Transverse colon (tissue), 4 donors: ENCODE measurements at regions not wholly inside any gene's neighbourhood (a gene's known extent, or its start where the extent isn't known, plus 50 kb on each side); places are given as distances from the start of the nearest gene placed in this dataset.

ENCODE experiments used
- DNase-seq: peaks from one replicate; pipeline ENCODE4 v3.0.0-alpha.2; 2019
- H3K27ac ChIP-seq, 4 donors: fragments of 200-600 bp; sonication (generic); 2 replicates each; pipeline ENCODE4 v1.5.1; 2016 to 2018; ENCODE audit warnings: inconsistent platforms in 4 of 4
- H3K27me3 ChIP-seq: fragments of 200-600 bp; sonication (generic); 2 replicates; pipeline ENCODE4 v1.5.1; 2017; ENCODE audit warnings: inconsistent platforms
- H3K36me3 ChIP-seq, 4 donors: fragments of 200-600 bp; sonication (generic); 2 replicates each; pipeline ENCODE4 v1.5.1; 2017 to 2019; ENCODE audit warnings: inconsistent platforms in 4 of 4
- H3K4me1 ChIP-seq, 4 donors: fragments of 200-600 bp; sonication (generic); 2 replicates each; pipeline ENCODE4 v1.5.1; 2017 to 2020; ENCODE audit warnings: inconsistent platforms in 4 of 4
- H3K4me3 ChIP-seq, 4 donors: fragments of 200-600 bp; sonication (generic); 1 replicate in 1 of 4; 2 replicates in 3 of 4; pipeline versions ENCODE4 v1.5.1 to v1.6.1; 2017 to 2019; ENCODE audit warnings: inconsistent platforms in 4 of 4
- H3K9me3 ChIP-seq, 2 donors: fragments of 200-600 bp; sonication (generic); 2 replicates each; pipeline ENCODE4 v1.5.1; 2017 to 2019; ENCODE audit warnings: inconsistent platforms in 2 of 2
- EP300 ChIP-seq: sonication (generic); formaldehyde crosslinking; IDR thresholded peaks from one replicate; pipeline ENCODE4 v1.6.1; 2017; ENCODE audit warnings: antibody characterized with exemption, low read depth
- POLR2A ChIP-seq: fragments of 450-650 bp; IDR thresholded peaks from one replicate; pipeline ENCODE4 v1.6.1; 2016; ENCODE audit warnings: antibody characterized with exemption, mild to moderate bottlenecking, moderate library complexity
- POLR2AphosphoS5 ChIP-seq, 3 donors: sonication (generic); formaldehyde crosslinking; IDR thresholded peaks; one replicate each; pipeline ENCODE4 v1.6.1; 2016; ENCODE audit warnings: antibody characterized with exemption in 3 of 3
- WGBS, 2 donors: methylation state at CpG; one replicate each; pipeline ENCODE4 v1.1.5; 2018; ENCODE audit warnings: low coverage in 1 of 2; 5-methylcytosine and 5-hydroxymethylcytosine counted together
- in situ Hi-C, 4 donors: fragments of 200-750 bp; cut with MboI; loops; one replicate each; pipeline versions ENCODE4 v1.15.0 to v1.15.1; 2017; ENCODE audit warnings: low sequenced_read_pairs in 3 of 4, low pct_ligation_motif_present in 1 of 4, low pct_unique_long_range_greater_than_20kb in 1 of 4
- intact Hi-C: fragments of 100-400 bp; cut with DNase I; formaldehyde crosslinking; loops from one replicate; pipeline ENCODE4 v1.15.1; 2023; ENCODE audit warnings: low total_unique reads
- TF ChIP-seq, protein P1 (sequence below), 5 experiments: fragments of 200-600 bp in 3 of 5; fragments of 450-650 bp in 2 of 5; sonication (generic) in 3 of 5; IDR thresholded peaks; 1 replicate in 2 of 5; 2 replicates in 3 of 5; pipeline ENCODE4 v1.5.1; 2016 to 2017; ENCODE audit warnings: antibody characterized with exemption in 5 of 5, inconsistent platforms in 3 of 5, mild to moderate bottlenecking in 2 of 5, moderate library complexity in 1 of 5

DNA sequence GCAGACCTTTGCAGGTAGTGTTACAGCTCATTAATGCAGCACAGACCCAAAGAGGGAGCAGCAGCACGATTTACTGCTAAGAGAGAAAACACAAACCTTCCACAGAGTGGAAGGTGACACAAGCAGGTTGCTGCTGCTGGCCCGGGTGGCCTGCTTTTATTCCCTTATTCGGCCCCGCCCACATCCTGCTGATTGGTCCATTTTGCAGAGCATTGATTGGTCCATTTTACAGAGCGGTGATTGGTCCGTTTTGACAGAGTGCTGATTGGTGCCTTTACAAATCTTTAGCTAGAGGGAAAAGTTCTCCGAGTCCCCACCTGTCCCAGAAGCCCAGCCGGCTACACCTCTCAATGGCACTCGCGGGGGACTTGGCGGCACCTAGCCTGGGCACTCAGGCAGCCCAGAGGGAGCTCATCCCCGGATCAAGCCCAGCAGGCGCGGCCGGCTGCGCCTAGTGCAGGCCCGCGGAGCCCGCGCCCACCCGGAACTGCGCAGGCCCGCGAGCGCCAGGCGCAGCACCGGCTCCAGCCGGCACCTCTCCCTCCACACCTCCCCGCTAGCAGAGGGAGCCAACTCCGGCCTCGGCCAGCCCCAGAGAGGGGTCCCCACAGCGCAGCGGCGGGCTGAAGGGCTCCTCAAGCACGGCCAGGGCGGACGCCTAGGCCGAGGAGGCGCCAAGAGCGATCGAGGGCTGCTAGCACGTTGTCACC lies 825.6 kb upstream of the HS6ST1 start:
- 93 to 96% methylated on average over 3 to 40 of the region's 42 CpGs for WGBS, 2 donors
- Histone ChIP-seq H3K4me1 (no peaks in the 10 kb centered on the region), H3K36me3 (no peaks in the 10 kb centered on the region), H3K9me3 (peaks cover 3 to 6% of the 10 kb centered on the region in 2 donors), H3K4me3 (no peak overlapping the region), H3K27ac (no peak overlapping the region), H3K27me3 (no peaks in the 10 kb centered on the region)
- intact Hi-C loops (no loop called here), in situ Hi-C loops (no loop called here)
- no peak for DNase-seq
- TF ChIP-seq, protein P1, sequence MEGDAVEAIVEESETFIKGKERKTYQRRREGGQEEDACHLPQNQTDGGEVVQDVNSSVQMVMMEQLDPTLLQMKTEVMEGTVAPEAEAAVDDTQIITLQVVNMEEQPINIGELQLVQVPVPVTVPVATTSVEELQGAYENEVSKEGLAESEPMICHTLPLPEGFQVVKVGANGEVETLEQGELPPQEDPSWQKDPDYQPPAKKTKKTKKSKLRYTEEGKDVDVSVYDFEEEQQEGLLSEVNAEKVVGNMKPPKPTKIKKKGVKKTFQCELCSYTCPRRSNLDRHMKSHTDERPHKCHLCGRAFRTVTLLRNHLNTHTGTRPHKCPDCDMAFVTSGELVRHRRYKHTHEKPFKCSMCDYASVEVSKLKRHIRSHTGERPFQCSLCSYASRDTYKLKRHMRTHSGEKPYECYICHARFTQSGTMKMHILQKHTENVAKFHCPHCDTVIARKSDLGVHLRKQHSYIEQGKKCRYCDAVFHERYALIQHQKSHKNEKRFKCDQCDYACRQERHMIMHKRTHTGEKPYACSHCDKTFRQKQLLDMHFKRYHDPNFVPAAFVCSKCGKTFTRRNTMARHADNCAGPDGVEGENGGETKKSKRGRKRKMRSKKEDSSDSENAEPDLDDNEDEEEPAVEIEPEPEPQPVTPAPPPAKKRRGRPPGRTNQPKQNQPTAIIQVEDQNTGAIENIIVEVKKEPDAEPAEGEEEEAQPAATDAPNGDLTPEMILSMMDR (IDR thresholded peaks at IDR 0.05): no peak
- TF ChIP-seq POLR2AphosphoS5 (IDR thresholded peaks at IDR 0.05) (no peak), POLR2A (no peak), EP300 (no peak)

DNA sequence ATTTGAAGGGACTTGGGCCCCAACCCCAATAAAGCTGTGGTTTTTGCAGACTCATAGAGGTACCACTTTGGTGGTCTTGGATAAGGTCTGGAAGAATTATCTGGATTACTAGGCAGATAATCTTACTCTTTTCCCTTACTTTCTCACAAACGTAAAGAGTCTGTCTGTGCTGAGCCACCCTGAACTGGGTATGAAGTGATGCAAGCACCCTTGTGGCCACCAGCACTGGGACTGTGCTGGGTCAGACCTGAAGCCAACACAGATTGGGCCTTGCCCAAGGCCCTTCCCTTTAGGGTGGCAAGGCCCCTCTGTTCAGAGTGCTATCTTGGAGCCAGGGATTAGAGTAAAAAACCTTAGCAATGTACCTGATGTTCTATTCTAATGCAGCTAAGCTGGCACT lies 827.0 kb upstream of the RAB6C start:
- Histone ChIP-seq H3K9me3 (peaks cover 6 to 11% of the 10 kb centered on the region in 2 donors), H3K27ac (no peak overlapping the region), H3K4me1 (no peaks in the 10 kb centered on the region), H3K36me3 (no peaks in the 10 kb centered on the region), H3K27me3 (no peaks in the 10 kb centered on the region), H3K4me3 (no peak overlapping the region)
- in situ Hi-C loops (no loop called here), intact Hi-C loops (no loop called here)
- WGBS, 2 donors: 70 to 86% methylated on average over 1 of the region's 1 CpG
- TF ChIP-seq POLR2AphosphoS5 (IDR thresholded peaks at IDR 0.05) (no peak), EP300 (no peak), POLR2A (no peak)
- TF ChIP-seq, protein P1 (IDR thresholded peaks at IDR 0.05): no peak
- no peak for DNase-seq

DNA sequence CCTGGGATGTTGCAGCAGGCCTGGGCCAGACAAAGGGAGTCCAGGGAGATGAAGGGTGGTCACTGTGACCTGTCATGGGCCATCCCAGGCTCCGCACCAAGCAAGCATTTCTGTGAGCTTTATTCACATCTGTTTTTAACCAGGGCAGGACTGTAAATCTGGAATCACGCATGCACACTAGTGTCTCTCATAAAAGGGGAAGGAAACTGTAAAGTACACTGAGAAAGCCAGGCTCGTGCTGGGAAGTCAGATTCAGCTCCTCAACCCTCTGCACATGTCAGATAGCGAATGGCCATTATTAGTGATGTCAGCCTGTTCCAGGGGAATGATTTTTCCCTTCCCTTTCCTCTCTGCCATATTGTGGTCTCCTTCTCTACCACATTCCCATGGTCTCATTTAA lies 818.6 kb upstream of the RAB6C start:
- H3K4me3 ChIP-seq: no peak overlapping the region
- 72 to 77% methylated on average over 3 to 4 of the region's 4 CpGs for WGBS, 2 donors
- H3K36me3 ChIP-seq: no peaks in the 10 kb centered on the region
- H3K27me3 ChIP-seq: no peaks in the 10 kb centered on the region
- no peak for TF ChIP-seq POLR2AphosphoS5 (IDR thresholded peaks at IDR 0.05)
- no peak for TF ChIP-seq EP300
- no peak for TF ChIP-seq POLR2A
- TF ChIP-seq, protein P1 (IDR thresholded peaks at IDR 0.05): no peak
- H3K9me3 ChIP-seq: no peaks in the 10 kb centered on the region
- DNase-seq: no peak
- no peak overlapping the region for H3K27ac ChIP-seq
- intact Hi-C loops: no loop called here
- in situ Hi-C loops: no loop called here
- no peaks in the 10 kb centered on the region for H3K4me1 ChIP-seq

DNA sequence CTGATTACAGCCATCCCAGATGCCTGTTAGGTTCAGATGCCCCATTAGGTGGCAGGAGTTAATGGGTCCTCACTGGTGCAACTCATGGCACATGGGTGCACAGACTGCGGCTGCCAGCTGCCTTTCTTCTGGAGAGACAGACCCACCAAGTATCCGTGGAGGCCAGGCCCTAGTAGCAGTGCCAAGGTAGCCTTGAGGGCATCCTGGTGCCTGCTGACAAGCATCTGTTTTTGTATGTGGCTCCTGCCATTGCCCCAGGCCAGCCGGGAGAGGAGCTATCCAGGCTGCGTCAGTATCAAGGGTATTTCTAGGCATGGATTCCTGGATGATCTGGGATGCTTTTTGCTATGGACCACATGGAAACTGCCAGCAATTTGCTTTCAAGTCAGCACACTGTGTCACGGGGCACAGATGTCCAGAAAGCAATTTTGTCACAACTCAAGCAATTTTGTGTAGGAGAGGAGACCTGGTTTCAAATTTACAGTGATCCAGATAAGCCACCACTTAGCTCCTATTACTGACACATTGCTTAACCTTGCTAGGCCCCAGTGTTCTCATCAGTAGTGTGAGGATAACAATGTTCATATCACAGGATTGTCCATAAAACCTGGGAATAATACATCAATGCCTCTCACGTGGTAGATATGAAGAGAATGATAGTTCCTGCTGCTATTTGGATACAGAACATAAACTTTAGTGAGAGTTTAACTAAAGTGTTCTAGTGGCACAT lies 815.1 kb upstream of the RAB6C start:
- H3K4me1 ChIP-seq: no peaks in the 10 kb centered on the region
- no peak for DNase-seq
- 9 to 73% methylated on average over 1 to 6 of the region's 6 CpGs for WGBS, 2 donors
- H3K4me3 ChIP-seq: no peak overlapping the region
- intact Hi-C loops: no loop called here
- no peaks in the 10 kb centered on the region for H3K9me3 ChIP-seq
- H3K27ac ChIP-seq: no peak overlapping the region
- no peaks in the 10 kb centered on the region for H3K27me3 ChIP-seq
- no peaks in the 10 kb centered on the region for H3K36me3 ChIP-seq
- in situ Hi-C loops: no loop called here
- TF ChIP-seq EP300 (no peak), POLR2A (no peak), POLR2AphosphoS5 (IDR thresholded peaks at IDR 0.05) (no peak)
- TF ChIP-seq, protein P1 (IDR thresholded peaks at IDR 0.05): no peak
